Type B pancreatic cell (in vitro differentiated cells): ENCODE measurements at regions not wholly inside any gene's neighbourhood (a gene's known extent, or its start where the extent isn't known, plus 50 kb on each side); places are given as distances from the start of the nearest gene placed in this dataset.

ENCODE experiments used
- DNase-seq: peaks from one replicate; pipeline ENCODE4 v3.0.0; 2021; ENCODE audit warnings: mixed read lengths; ENCODE audit not compliant: unreplicated experiment; ENCODE audit errors: extremely low spot score
- H3K27ac Mint-ChIP-seq: 2 replicates; pipeline ENCODE4 v1.8.0; 2021; ENCODE audit warnings: mild to moderate bottlenecking, mixed read lengths
- H3K27me3 Mint-ChIP-seq: 2 replicates; pipeline ENCODE4 v1.8.0; 2021; ENCODE audit warnings: mixed read lengths
- H3K36me3 Mint-ChIP-seq: 2 replicates; pipeline ENCODE4 v1.8.0; 2021; ENCODE audit warnings: mixed read lengths
- H3K4me1 Mint-ChIP-seq: one replicate; pipeline ENCODE4 v1.8.0; 2021; ENCODE audit warnings: mixed read lengths; ENCODE audit not compliant: unreplicated experiment
- H3K4me3 Mint-ChIP-seq: 2 replicates; pipeline ENCODE4 v1.8.0; 2021; ENCODE audit warnings: mild to moderate bottlenecking, mixed read lengths
- H3K9me3 Mint-ChIP-seq: 2 replicates; pipeline ENCODE4 v1.8.0; 2021; ENCODE audit warnings: mixed read lengths
- TF ChIP-seq, protein P1 (sequence below): fragments of 200-600 bp; sonication (generic); conservative IDR thresholded peaks from 2 replicates; pipeline ENCODE4 v1.5.0; 2021; ENCODE audit warnings: antibody characterized with exemption, mild to moderate bottlenecking

- Mint-ChIP-seq H3K27me3 (no peaks in the 10 kb centered on the region), H3K4me3 (no peak overlapping the region), H3K9me3 (no peaks in the 10 kb centered on the region), H3K36me3 (no peaks in the 10 kb centered on the region), H3K4me1 (no peaks in the 10 kb centered on the region), H3K27ac (no peak overlapping the region)
- DNase-seq: no peak
- TF ChIP-seq, protein P1, sequence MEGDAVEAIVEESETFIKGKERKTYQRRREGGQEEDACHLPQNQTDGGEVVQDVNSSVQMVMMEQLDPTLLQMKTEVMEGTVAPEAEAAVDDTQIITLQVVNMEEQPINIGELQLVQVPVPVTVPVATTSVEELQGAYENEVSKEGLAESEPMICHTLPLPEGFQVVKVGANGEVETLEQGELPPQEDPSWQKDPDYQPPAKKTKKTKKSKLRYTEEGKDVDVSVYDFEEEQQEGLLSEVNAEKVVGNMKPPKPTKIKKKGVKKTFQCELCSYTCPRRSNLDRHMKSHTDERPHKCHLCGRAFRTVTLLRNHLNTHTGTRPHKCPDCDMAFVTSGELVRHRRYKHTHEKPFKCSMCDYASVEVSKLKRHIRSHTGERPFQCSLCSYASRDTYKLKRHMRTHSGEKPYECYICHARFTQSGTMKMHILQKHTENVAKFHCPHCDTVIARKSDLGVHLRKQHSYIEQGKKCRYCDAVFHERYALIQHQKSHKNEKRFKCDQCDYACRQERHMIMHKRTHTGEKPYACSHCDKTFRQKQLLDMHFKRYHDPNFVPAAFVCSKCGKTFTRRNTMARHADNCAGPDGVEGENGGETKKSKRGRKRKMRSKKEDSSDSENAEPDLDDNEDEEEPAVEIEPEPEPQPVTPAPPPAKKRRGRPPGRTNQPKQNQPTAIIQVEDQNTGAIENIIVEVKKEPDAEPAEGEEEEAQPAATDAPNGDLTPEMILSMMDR: no peak
These were observed 1002.8 kb upstream of the CELF2 start for GRCh38 chr10:10014846-10015245.

DNA sequence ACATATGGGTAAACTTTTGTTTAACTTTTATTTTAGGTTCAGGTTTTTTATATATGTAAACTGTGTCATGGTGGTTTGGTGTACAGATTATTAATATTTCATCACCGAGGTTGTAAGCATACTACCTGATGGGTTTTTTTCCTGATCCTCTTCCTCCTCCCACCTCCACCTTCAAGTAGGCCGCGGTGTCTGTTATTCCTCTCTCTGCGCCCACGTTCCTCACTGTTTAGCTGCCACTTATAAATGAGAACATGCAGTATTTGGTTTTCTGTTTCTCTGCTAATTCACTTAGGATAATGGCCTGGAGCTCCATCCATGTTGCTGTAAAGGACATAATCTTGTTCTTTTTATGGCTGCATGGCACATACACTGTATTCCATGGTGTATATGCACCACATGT lies 1000.0 kb upstream of the CELF2 start:
- TF ChIP-seq, protein P1: no peak
- H3K4me1 Mint-ChIP-seq: peaks cover 5% of the 10 kb centered on the region
- H3K36me3 Mint-ChIP-seq: no peaks in the 10 kb centered on the region
- H3K27me3 Mint-ChIP-seq: no peaks in the 10 kb centered on the region
- no peak overlapping the region for H3K4me3 Mint-ChIP-seq
- peaks cover 6% of the 10 kb centered on the region for H3K9me3 Mint-ChIP-seq
- DNase-seq: no peak
- no peak overlapping the region for H3K27ac Mint-ChIP-seq

GRCh38 chr10:10020945-10021344 lies 996.7 kb upstream of the CELF2 start:
- Mint-ChIP-seq H3K27ac (no peak overlapping the region), H3K4me3 (no peak overlapping the region), H3K9me3 (peaks cover 19% of the 10 kb centered on the region), H3K4me1 (peaks cover 5% of the 10 kb centered on the region), H3K36me3 (no peaks in the 10 kb centered on the region), H3K27me3 (no peaks in the 10 kb centered on the region)
- TF ChIP-seq, protein P1: no peak
- no peak for DNase-seq

GRCh38 chr10:10032991-10033390 lies 984.7 kb upstream of the CELF2 start:
- peaks cover 3% of the 10 kb centered on the region for H3K27me3 Mint-ChIP-seq
- no peak overlapping the region for H3K4me3 Mint-ChIP-seq
- TF ChIP-seq, protein P1: no peak
- peaks cover 4% of the 10 kb centered on the region for H3K9me3 Mint-ChIP-seq
- H3K36me3 Mint-ChIP-seq: no peaks in the 10 kb centered on the region
- H3K27ac Mint-ChIP-seq: no peak overlapping the region
- no peaks in the 10 kb centered on the region for H3K4me1 Mint-ChIP-seq
- no peak for DNase-seq

DNA sequence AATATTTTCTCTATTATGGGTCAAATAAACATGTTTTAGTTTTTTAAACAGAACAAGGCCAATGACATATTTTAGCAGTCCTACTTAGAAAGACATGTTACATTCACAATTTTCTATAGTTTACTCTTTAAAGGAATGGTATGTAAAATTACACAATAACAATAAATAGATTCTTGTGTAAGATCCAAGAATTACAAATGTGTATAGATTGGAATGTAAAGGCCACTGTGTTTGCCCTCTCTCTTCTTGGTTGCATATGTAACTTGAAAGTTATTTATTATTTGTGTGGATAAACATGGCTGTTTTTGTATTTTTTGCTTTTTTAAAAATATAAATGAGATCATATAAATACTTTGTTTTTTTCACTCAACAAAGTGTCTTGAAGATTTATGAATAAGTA lies 979.3 kb upstream of the CELF2 start:
- Mint-ChIP-seq H3K4me3 (no peak overlapping the region), H3K27me3 (peaks cover 3% of the 10 kb centered on the region), H3K27ac (no peak overlapping the region), H3K4me1 (no peaks in the 10 kb centered on the region), H3K9me3 (peaks cover 4% of the 10 kb centered on the region), H3K36me3 (no peaks in the 10 kb centered on the region)
- TF ChIP-seq, protein P1: no peak
- DNase-seq: no peak

DNA sequence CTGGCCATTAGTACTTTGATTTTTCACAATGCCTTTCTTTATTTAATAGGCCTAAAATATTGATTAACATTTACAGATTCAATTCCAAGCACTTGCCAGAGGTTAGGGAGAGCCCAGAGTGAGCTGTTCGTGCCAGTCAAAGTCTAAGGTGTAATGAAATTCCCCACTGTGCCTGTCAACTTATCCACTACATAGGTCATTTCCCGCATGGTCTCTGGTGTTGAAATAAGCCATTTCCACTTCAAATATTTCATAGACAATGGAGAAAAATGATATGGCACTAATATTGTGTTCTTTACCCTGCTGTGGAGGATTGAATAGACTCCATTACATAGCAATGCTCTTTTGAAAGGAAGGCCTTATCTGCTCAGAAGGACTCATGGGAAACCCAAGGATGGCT lies 978.1 kb upstream of the CELF2 start:
- no peak for DNase-seq
- H3K36me3 Mint-ChIP-seq: no peaks in the 10 kb centered on the region
- H3K27me3 Mint-ChIP-seq: peaks cover 3% of the 10 kb centered on the region
- no peak overlapping the region for H3K27ac Mint-ChIP-seq
- TF ChIP-seq, protein P1: no peak
- peaks cover 4% of the 10 kb centered on the region for H3K9me3 Mint-ChIP-seq
- H3K4me3 Mint-ChIP-seq: no peak overlapping the region
- no peaks in the 10 kb centered on the region for H3K4me1 Mint-ChIP-seq
